A673 (cell line): ENCODE measurements at regions not wholly inside any gene's neighbourhood (a gene's known extent, or its start where the extent isn't known, plus 50 kb on each side); places are given as distances from the start of the nearest gene placed in this dataset.

ENCODE experiments used
- BruUV-seq: library from RNA; stranded (reverse); fragments of 400-500 nt; replicated peaks from 2 replicates; lab custom pipeline; 2021; lab: Mats Ljungman, UMichigan
- CTCF ChIA-PET: fragments of 300-600 bp; sonication (Branson Sonifier 250); formaldehyde crosslinking; loops from one replicate; lab custom pipeline; 2022; ENCODE audit warnings: antibody characterized with exemption; lab: Charles Lee
- POLR2A ChIA-PET: fragments of 300-600 bp; sonication (Branson Sonifier 250); formaldehyde crosslinking; loops from one replicate; lab custom pipeline; 2022; ENCODE audit warnings: antibody characterized with exemption; ENCODE audit not compliant: low non-redundant PET; lab: Charles Lee
- DNase-seq: peaks from one replicate; pipeline ENCODE4 v3.0.0-alpha.2; 2015; ENCODE audit warnings: low spot score
- H3K27ac ChIP-seq: fragments of 200-600 bp; sonication (generic); 2 replicates; pipeline ENCODE4 v1.5.1; 2016; ENCODE audit warnings: mixed run types, low read depth, mild to moderate bottlenecking, mixed read lengths, antibody characterized with exemption, low read length; ENCODE audit not compliant: poor library complexity, severe bottlenecking
- H3K27me3 ChIP-seq: fragments of 200-600 bp; sonication (generic); replicated peaks from 2 replicates; pipeline ENCODE4 v1.6.1; 2017; ENCODE audit warnings: mixed run types, low read depth, mild to moderate bottlenecking, mixed read lengths, antibody characterized with exemption, low read length; ENCODE audit not compliant: insufficient read depth, poor library complexity
- H3K36me3 ChIP-seq: fragments of 200-600 bp; sonication (generic); 2 replicates; pipeline ENCODE4 v1.6.1; 2016; ENCODE audit warnings: mixed run types, mild to moderate bottlenecking, mixed read lengths, antibody characterized with exemption, low read length; ENCODE audit not compliant: insufficient read depth, poor library complexity, severe bottlenecking
- H3K4me1 ChIP-seq: fragments of 200-600 bp; sonication (generic); 2 replicates; pipeline ENCODE4 v1.6.1; 2017; ENCODE audit warnings: mixed run types, mild to moderate bottlenecking, mixed read lengths, antibody characterized with exemption, low read length; ENCODE audit not compliant: insufficient read depth, poor library complexity, severe bottlenecking
- H3K4me3 ChIP-seq: fragments of 200-600 bp; sonication (generic); 2 replicates; pipeline ENCODE4 v1.5.1; 2016; ENCODE audit warnings: low read depth, mixed run types, mild to moderate bottlenecking, mixed read lengths, low read length; ENCODE audit not compliant: poor library complexity, severe bottlenecking
- H3K9me3 ChIP-seq: fragments of 200-600 bp; sonication (generic); 2 replicates; pipeline ENCODE4 v1.6.1; 2016; ENCODE audit warnings: mixed run types, low read depth, mild to moderate bottlenecking, mixed read lengths, antibody characterized with exemption, low read length; ENCODE audit not compliant: poor library complexity, severe bottlenecking
- EZH2 ChIP-seq: fragments of 200-600 bp; sonication (generic); IDR thresholded peaks from 2 replicates; pipeline ENCODE4 v1.6.1; 2017; ENCODE audit warnings: borderline replicate concordance, low read depth, mild to moderate bottlenecking, mixed read lengths, antibody characterized with exemption, low read length; ENCODE audit not compliant: poor library complexity, severe bottlenecking
- intact Hi-C: fragments of 100-400 bp; cut with micrococcal nuclease; formaldehyde crosslinking; loops from one replicate; pipeline ENCODE4 v1.10.0; 2022; ENCODE audit not compliant: unreplicated experiment
- TF ChIP-seq, protein P1 (sequence below): fragments of 300-800, 200-600 bp; sonication (generic); conservative IDR thresholded peaks from 2 replicates; pipeline ENCODE4 v1.5.1; 2017; ENCODE audit warnings: low read depth, mild to moderate bottlenecking, antibody characterized with exemption, low read length, moderate library complexity, mixed read lengths

DNA sequence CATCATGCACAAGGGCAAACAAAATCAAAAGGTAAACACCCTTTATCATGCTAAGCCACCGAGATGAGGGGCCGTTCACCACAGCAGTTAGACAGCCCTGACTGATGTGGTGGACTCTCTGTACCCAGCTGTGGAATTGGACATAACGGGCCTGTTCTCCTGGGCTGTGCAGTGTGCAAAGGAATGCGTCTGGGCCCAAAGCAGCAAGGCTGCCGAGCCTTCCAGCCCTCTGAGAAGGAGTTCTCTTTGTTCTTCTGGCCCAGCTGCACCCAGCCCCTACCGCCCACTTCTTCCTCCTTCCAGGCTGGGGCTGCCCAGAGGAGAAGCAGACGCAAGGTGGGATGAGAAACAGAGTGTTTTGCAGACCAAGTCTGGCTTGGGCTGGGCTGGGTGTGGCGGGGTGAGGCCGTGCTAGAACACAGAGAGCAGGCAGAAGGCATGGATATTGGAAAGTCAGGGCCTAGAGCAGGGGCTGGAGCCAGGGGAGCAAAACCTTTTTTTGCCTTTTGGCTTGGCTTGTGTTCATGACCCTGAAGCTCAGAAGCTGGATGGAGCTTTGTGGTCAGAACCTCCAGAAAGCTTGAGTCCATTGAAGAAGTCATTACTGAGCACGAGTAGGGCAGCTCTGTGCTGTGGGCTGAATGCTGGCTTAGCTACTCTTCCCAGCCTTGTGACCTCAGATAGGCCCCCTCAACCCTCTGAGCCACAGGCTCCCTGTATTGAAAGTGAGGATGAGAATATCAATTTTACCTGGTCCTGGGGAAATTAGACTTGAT lies 49.8 kb upstream of the SH3PXD2B start:
- no TSS peak for BruUV-seq
- CTCF ChIA-PET, result no interaction called here
- no peaks in the 10 kb centered on the region for H3K9me3 ChIP-seq
- no peaks in the 10 kb centered on the region for H3K27me3 ChIP-seq
- intact Hi-C loops, result no loop called here
- TF ChIP-seq EZH2, result no peak
- TF ChIP-seq, protein P1, sequence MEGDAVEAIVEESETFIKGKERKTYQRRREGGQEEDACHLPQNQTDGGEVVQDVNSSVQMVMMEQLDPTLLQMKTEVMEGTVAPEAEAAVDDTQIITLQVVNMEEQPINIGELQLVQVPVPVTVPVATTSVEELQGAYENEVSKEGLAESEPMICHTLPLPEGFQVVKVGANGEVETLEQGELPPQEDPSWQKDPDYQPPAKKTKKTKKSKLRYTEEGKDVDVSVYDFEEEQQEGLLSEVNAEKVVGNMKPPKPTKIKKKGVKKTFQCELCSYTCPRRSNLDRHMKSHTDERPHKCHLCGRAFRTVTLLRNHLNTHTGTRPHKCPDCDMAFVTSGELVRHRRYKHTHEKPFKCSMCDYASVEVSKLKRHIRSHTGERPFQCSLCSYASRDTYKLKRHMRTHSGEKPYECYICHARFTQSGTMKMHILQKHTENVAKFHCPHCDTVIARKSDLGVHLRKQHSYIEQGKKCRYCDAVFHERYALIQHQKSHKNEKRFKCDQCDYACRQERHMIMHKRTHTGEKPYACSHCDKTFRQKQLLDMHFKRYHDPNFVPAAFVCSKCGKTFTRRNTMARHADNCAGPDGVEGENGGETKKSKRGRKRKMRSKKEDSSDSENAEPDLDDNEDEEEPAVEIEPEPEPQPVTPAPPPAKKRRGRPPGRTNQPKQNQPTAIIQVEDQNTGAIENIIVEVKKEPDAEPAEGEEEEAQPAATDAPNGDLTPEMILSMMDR, result no peak
- H3K4me3 ChIP-seq, result no peak overlapping the region
- no peak for DNase-seq
- POLR2A ChIA-PET, result no interaction called here
- H3K4me1 ChIP-seq, result no peaks in the 10 kb centered on the region
- no peaks in the 10 kb centered on the region for H3K36me3 ChIP-seq
- no peak overlapping the region for H3K27ac ChIP-seq
